Adrenal gland (tissue), 9 donors: ENCODE measurements at regions not wholly inside any gene's neighbourhood (a gene's known extent, or its start where the extent isn't known, plus 50 kb on each side); places are given as distances from the start of the nearest gene placed in this dataset.
A peak's percentile ranks its signal among the peaks of the same experiment; 100 is the strongest.
"Not testable (repeated sequence)": the region's sequence is repeated elsewhere in the genome, so short reads cannot be mapped to it uniquely, and the experiment has no call there.

Experiments used
- DNase-seq, 7 donors: peaks; one replicate each; pipeline ENCODE4 v3.0.0-alpha.2; 2019 to 2020
- H3K27ac ChIP-seq, 5 donors: fragments of 200-600 bp; sonication (generic) in 4 of 5; 1 replicate in 3 of 5; 2 replicates in 2 of 5; pipeline versions ENCODE4 v1.5.1 to v1.8.0; 2016 to 2020; ENCODE audit warnings: mild to moderate bottlenecking in 1 of 5
- H3K27me3 ChIP-seq: fragments of 200-600 bp; 2 replicates; pipeline ENCODE4 v1.8.0; 2021
- H3K36me3 ChIP-seq, 2 donors: fragments of 200-600 bp; replicated peaks in 1 of 2; 1 replicate in 1 of 2; 2 replicates in 1 of 2; pipeline versions ENCODE4 v1.5.1 to v1.8.0; 2018 to 2022
- H3K4me1 ChIP-seq, 2 donors: fragments of 200-600 bp; replicated peaks in 1 of 2; 1 replicate in 1 of 2; 2 replicates in 1 of 2; pipeline versions ENCODE4 v1.5.1 to v1.8.0; 2018 to 2021
- H3K4me3 ChIP-seq, 4 donors: fragments of 200-600 bp; sonication (generic) in 3 of 4; one replicate each; pipeline ENCODE4 v1.5.1; 2016 to 2018
- H3K9me3 ChIP-seq, 3 donors: fragments of 200-600 bp; sonication (generic) in 1 of 3; replicated peaks in 1 of 3; 1 replicate in 2 of 3; 2 replicates in 1 of 3; pipeline versions ENCODE4 v1.5.1 to v1.8.0; 2016 to 2021
- WGBS, 4 donors: extraction: QIAGEN DNeasy Blood & Tissue Kit in 2 of 4; methylation state at CpG; one replicate each; pipeline versions ENCODE4 v1.1.5 to v1.1.7; 2013 to 2017; 5-methylcytosine and 5-hydroxymethylcytosine counted together
- intact Hi-C, 2 donors: fragments of 100-400 bp; cut with DNase I; formaldehyde crosslinking; loops; one replicate each; pipeline versions ENCODE4 v1.14.1 to v1.15.0; 2022 to 2023
- donor health status: healthy with polysubstance abuse.
- donor health status: Bipolar disorder and iron deficiency.
- donor health status: DM: yes; HTN: yes; CAD: no.
- donor health status: DM: no; HTN: no; CAD: no.
- donor health status: DM: no; HTN: no; CAD: no.

DNA sequence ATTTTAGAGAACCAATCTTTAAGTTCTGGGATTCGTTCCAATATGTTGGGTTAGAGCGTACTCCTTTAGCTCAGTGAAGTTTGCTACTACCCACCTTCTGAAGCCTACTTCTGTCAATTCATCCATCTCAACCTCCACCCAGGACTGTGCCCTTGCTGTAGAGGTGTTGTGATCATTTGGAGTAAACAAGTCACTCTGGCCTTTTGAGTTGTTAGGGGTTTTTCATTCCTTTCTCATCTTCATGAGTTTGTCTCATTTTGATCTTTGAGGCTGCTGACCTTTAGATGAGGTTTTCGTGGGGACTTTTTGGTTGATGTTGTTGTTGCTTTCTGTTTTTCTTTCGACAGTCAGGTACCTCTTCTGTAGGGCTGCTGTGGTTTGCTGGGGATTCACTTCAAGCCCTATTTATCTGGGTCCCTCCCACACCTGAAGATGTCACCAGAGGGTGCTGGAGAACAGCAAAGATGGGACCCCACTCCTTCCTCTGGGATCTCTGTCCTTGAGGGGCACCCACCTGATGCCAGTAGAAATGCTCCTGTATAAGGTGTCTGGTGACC lies 158.4 kb downstream of the ANKRD36B start:
- DNase-seq, H3K4me3 ChIP-seq, intact Hi-C loops, H3K9me3 ChIP-seq, H3K27ac ChIP-seq, H3K4me1 ChIP-seq, H3K36me3 ChIP-seq, H3K27me3 ChIP-seq: not testable (repeated sequence)
- no CpG with 5 or more reads among the region's 4 CpGs for WGBS, 4 donors

DNA sequence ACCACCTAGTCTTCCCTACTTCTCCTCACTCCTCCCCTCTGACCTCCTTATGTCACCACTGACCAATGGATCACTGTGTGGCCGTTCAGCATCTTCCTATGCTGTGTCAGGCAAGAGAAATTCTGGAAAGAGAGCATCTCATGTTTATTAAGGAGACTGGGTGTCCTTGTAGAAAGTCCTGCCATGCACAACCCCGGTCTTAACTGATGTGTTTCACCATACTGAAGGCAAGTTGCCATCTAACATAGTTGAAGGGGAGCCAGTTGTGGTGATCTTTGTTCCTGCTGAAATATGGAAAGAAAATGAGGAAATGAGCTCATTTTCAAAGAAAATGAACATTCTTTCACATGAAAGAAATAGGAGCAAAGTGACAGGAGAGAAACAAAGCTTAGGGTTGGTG lies 167.3 kb downstream of the ANKRD36B start:
- intact Hi-C loops, H3K36me3 ChIP-seq, DNase-seq, H3K4me1 ChIP-seq, H3K27me3 ChIP-seq, H3K27ac ChIP-seq, H3K4me3 ChIP-seq, H3K9me3 ChIP-seq: not testable (repeated sequence)
- WGBS, 4 donors = no CpG with 5 or more reads among the region's 2 CpGs

DNA sequence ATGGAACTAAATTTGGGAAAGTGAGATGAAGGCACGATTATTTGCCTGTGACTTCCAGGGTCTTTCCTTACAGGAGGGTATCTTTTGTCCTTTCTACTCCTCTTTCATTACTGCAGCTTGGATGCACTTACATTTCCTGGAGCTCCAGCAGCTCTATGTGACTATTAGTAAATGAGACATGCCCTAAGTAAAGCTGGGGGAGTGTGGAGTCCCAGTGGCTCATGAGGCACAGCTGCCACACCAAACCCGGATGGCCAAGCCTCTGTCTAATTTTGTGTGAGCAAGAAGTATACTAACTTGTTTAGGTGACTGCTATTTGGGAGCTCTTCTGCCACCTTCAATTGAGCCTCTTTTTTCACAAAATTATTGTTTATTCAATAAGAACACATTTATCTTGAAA lies 183.3 kb downstream of the ANKRD36B start:
- H3K27me3 ChIP-seq, H3K36me3 ChIP-seq, H3K4me1 ChIP-seq, H3K27ac ChIP-seq, DNase-seq, H3K9me3 ChIP-seq, intact Hi-C loops, H3K4me3 ChIP-seq: not testable (repeated sequence)
- no CpG with 5 or more reads among the region's 2 CpGs for WGBS, 4 donors

DNA sequence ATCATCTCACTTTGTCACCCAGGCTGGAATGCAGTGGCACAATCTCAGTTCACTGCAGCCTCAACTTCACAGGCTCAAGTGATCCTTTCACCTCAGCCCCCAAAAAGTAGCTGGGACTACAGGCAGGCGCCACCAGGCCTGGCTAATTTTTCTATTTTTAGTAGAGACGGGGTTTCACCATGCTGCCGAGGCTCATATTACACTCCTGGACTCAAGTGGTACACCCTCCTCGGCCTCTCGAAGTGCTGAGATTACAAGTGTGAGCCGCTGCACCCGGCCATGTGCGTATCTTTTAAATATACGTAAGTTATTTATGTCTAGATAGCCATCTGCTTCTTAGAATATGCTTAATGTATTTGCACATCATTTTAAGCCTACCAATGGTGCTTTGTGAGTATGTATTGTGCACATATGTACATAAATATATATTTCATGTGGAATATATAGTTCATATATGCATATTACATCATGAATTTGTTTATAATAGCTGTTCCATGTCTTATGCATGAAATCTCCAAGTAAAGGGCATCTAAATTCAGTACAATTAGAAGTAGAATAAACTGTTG lies 184.4 kb downstream of the ANKRD36B start:
- H3K4me3 ChIP-seq, H3K36me3 ChIP-seq, DNase-seq, H3K4me1 ChIP-seq, H3K27ac ChIP-seq, intact Hi-C loops, H3K27me3 ChIP-seq, H3K9me3 ChIP-seq: not testable (repeated sequence)
- WGBS, 4 donors = 85 to 87% methylated on average over 6 to 7 of the region's 9 CpGs; no CpG with 5 or more reads in 2 of the 4 donors

DNA sequence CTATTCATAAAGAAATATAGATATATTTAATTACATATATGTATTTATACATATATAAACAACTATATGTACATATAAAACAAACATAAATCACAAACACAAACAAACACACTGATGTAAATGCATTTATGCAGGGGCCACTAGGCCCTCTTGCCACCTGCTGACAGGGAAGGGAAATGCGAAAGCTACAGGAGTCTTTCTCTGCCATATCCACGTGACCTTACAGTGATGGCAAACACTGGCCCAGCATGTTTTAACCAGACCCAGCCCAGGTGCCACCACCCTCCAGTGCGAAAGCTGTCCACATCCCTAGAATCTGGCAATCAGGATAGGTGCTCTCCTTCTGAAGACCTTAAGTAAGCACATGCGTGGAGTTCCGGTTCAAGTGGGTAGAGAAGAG lies 187.0 kb downstream of the ANKRD36B start:
- H3K9me3 ChIP-seq, H3K36me3 ChIP-seq, intact Hi-C loops, H3K4me1 ChIP-seq, H3K27ac ChIP-seq, DNase-seq, H3K4me3 ChIP-seq, H3K27me3 ChIP-seq: not testable (repeated sequence)
- whole genome bisulfite sequencing, 4 donors = no CpG with 5 or more reads among the region's 5 CpGs

DNA sequence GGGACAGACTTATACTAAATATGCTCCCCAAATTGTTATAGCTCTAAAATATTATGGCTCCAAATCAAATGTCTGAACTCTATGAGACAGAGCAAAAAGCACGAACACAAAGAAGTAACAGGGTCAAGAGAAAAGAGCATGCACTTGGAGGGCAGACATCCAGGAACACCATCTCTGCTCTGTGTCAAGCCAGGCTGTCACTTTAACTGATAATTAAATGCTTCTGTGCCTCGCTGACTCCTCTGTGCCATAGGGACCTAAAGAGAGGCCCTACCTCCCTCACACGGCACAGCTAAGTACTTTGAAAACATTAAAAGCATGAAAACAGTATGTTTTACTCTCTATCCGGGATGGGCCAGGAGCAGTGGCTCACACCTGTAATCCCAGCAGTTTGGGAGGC lies 194.0 kb downstream of the ANKRD36B start:
- WGBS, 4 donors = 66 to 81% (median 79%) methylated on average over 2 to 3 of the region's 4 CpGs; no CpG with 5 or more reads in 1 of the 4 donors
- intact Hi-C loops = not testable (repeated sequence)

DNA sequence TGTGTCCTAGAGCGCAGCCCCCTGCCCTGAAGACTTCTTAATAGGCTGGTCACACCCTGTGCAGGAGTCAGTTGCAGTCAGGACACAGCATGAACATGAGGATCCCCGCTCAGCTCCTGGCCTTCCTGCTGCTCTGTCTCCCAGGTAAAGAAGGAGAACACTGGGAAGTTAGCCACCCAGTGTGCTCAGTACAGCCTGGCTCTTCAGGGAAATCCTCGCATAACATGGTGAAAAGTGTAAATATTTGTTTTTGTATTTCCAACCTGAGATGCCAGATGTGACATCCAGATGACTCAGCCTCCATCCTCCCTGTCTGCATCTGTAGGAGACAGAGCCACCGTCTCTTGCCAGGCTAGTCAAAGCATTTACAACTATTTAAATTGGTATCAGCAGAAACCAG lies 203.9 kb downstream of the ANKRD36B start:
- WGBS, 4 donors = no CpG with 5 or more reads among the region's 4 CpGs
- intact Hi-C loops = not testable (repeated sequence)

More for the DNA sequence above, 194.0 kb downstream of the ANKRD36B start:
- H3K4me3 ChIP-seq, H3K27me3 ChIP-seq, H3K27ac ChIP-seq, H3K4me1 ChIP-seq, H3K36me3 ChIP-seq, H3K9me3 ChIP-seq: not testable (repeated sequence)
- peak in 1 of 7 donors; percentile 14 for DNase-seq

DNA sequence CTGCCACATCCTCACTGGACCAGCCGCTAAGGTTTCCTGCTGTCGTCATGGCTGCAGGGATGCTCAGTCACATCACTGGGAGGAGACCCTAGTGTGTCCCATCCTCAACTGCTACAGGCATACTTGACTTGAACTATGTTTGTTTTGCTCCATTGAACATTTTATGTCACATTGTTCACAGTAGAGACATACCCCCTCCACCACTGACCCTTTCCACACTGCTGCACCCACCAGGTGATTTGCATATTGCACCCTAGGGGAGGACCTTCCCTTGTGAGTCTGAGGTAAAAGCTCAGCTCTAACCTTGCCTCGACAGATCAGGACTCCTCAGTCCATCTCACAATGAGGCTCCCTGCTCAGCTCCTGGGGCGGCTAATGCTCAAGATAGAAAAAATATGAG lies 213.8 kb downstream of the ANKRD36B start:
- intact Hi-C loops, H3K27me3 ChIP-seq, H3K36me3 ChIP-seq, H3K4me3 ChIP-seq, H3K9me3 ChIP-seq, H3K4me1 ChIP-seq, DNase-seq, H3K27ac ChIP-seq: not testable (repeated sequence)
- no CpG with 5 or more reads among the region's 4 CpGs for WGBS, 4 donors

More for the DNA sequence above, 203.9 kb downstream of the ANKRD36B start:
- H3K27me3 ChIP-seq, H3K9me3 ChIP-seq, H3K4me1 ChIP-seq, DNase-seq, H3K4me3 ChIP-seq, H3K27ac ChIP-seq, H3K36me3 ChIP-seq: not testable (repeated sequence)

DNA sequence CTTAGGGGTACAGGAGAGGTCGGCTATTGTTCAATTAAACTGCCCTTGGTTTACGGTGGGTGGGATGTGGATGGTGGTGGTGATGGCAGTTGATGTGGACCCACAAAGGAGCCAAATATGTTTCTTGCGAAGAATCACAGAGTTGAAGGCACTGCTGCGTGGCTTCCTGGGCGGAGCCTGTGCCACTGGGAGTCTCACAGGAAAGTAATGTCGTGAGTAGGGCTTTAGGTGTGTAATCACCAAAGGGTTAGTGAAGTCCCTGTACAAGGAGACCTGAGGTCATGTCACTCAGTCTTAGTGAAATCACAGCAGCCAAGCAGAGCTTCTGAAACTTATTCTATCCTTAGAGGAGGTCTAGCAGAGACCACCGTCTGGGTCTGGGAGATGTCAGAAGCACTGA lies 215.3 kb downstream of the ANKRD36B start:
- DNase-seq, intact Hi-C loops, H3K4me1 ChIP-seq, H3K27me3 ChIP-seq, H3K4me3 ChIP-seq, H3K36me3 ChIP-seq, H3K9me3 ChIP-seq, H3K27ac ChIP-seq: not testable (repeated sequence)
- WGBS, 4 donors = no CpG with 5 or more reads among the region's 7 CpGs

DNA sequence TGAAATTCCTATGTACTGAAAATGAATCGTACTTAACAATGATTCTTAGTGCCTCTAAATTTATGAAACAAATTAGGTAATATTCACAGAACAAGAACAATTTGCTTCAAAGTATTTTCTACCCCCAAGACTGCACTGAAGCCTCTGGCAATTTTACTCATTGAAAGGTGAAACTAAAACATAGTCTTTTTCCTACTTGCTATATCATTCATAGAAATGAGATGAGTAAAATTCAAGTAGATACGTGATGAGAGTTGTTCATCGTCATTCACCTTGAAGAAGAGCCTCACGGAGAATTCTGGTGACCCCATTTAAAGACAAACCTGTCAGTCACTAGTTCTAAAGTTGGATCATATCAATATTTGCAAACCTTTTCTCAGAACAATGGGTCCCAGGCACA lies 226.5 kb downstream of the ANKRD36B start:
- no CpG with 5 or more reads among the region's 4 CpGs for WGBS, 4 donors
- H3K27ac ChIP-seq, H3K27me3 ChIP-seq, H3K9me3 ChIP-seq, DNase-seq, H3K4me1 ChIP-seq, H3K36me3 ChIP-seq, H3K4me3 ChIP-seq, intact Hi-C loops: not testable (repeated sequence)
